HepG2 (cell line): ENCODE measurements at regions not wholly inside any gene's neighbourhood (a gene's known extent, or its start where the extent isn't known, plus 50 kb on each side); places are given as distances from the start of the nearest gene placed in this dataset.

ENCODE experiments used
- ATAC-seq: fragments of 200-7000 bp; cut with Tn5 transposase; 3 replicates; pipeline ENCODE4 v1.9.1; 2020; ENCODE audit warnings: mild to moderate bottlenecking, moderate library complexity
- BruUV-seq: library from RNA; stranded (reverse); fragments of 400-500 nt; replicated peaks from 2 replicates; lab custom pipeline; 2021; lab: Mats Ljungman, UMichigan
- CTCF ChIA-PET: fragments of 300-600 bp; formaldehyde crosslinking; extraction: SDS; loops from one replicate; lab custom pipeline; 2021; ENCODE audit warnings: low total read pairs, inconsistent platforms, low intra/inter-chr PET ratio; lab: Yijun Ruan, JAX
- POLR2A ChIA-PET: fragments of 350-600 bp; sonication (Branson Sonifier 250); formaldehyde crosslinking; loops from one replicate; lab custom pipeline; 2020; ENCODE audit warnings: antibody characterized with exemption, inconsistent platforms; lab: Yijun Ruan, JAX
- DNase-seq: peaks from one replicate; pipeline ENCODE4 v3.0.0-alpha.2; 2015; ENCODE audit warnings: low spot score
- FAIRE-seq: peaks from 3 replicates; lab custom pipeline; 2011; peaks lifted over from hg19 to GRCh38; lab: Jason Lieb, UNC
- H2AFZ ChIP-seq: one replicate; pipeline ENCODE4 v1.6.1; 2011; ENCODE audit warnings: low read length, inconsistent platforms
- H3K27ac ChIP-seq: fragments of 300-600 bp; 3 replicates; pipeline ENCODE4 v1.8.0; 2011; ENCODE audit warnings: mixed run types, mild to moderate bottlenecking, mixed read lengths, low read length, inconsistent platforms; ENCODE audit not compliant: insufficient read depth; ENCODE audit errors: extremely low read length
- H3K27me3 ChIP-seq, 2 experiments: fragments of 200-600 bp in 1 of 2; 2 replicates in 1 of 2; 3 replicates in 1 of 2; pipeline versions ENCODE4 v1.6.0 to v1.8.0; 2011; ENCODE audit warnings: low read length in 2 of 2, mild to moderate bottlenecking in 2 of 2, moderate library complexity in 2 of 2, inconsistent platforms in 1 of 2; ENCODE audit not compliant: insufficient read depth in 2 of 2, control insufficient read depth in 1 of 2
- H3K36me3 ChIP-seq, 2 experiments: fragments of 200-600 bp in 1 of 2; replicated peaks in 1 of 2; 2 replicates in 1 of 2; 3 replicates in 1 of 2; pipeline versions ENCODE4 v1.5.1 to v1.8.0; 2011; ENCODE audit warnings: low read length in 2 of 2, inconsistent platforms in 1 of 2; ENCODE audit not compliant: insufficient read depth in 2 of 2, control insufficient read depth in 1 of 2
- H3K4me1 ChIP-seq: 2 replicates; pipeline ENCODE4 v1.5.1; 2012; ENCODE audit warnings: low read length, inconsistent platforms; ENCODE audit not compliant: insufficient read depth
- H3K4me2 ChIP-seq: 2 replicates; pipeline ENCODE4 v1.6.0; 2011; ENCODE audit warnings: low read depth, low read length, inconsistent platforms
- H3K4me3 ChIP-seq, 3 experiments: fragments of 200-600 bp in 1 of 3; sonication (generic), shearing (Covaris generic) in 1 of 3; replicated peaks in 1 of 3; 2 replicates each; pipeline ENCODE4 v1.5.1; 2011 to 2016; ENCODE audit warnings: low read length in 3 of 3, inconsistent platforms in 2 of 3, low read depth in 2 of 3, mild to moderate bottlenecking in 2 of 3, control low read depth in 1 of 3, mixed read lengths in 1 of 3; ENCODE audit not compliant: insufficient read depth in 1 of 3
- H3K79me2 ChIP-seq: one replicate; pipeline ENCODE4 v1.6.1; 2011; ENCODE audit warnings: low read length, inconsistent platforms; ENCODE audit not compliant: insufficient read depth
- H3K9ac ChIP-seq: 2 replicates; pipeline ENCODE4 v1.6.0; 2011; ENCODE audit warnings: mild to moderate bottlenecking, low read depth, low read length, inconsistent platforms; ENCODE audit not compliant: insufficient read depth
- H3K9me3 ChIP-seq: 2 replicates; pipeline ENCODE4 v1.5.1; 2012; ENCODE audit warnings: mild to moderate bottlenecking, low read length
- H4K20me1 ChIP-seq: 2 replicates; pipeline ENCODE4 v1.6.0; 2011; ENCODE audit warnings: inconsistent platforms, mild to moderate bottlenecking, low read length, moderate library complexity; ENCODE audit not compliant: insufficient read depth
- ATF3 ChIP-seq: sonication (generic); formaldehyde crosslinking; IDR thresholded peaks from 2 replicates; pipeline ENCODE4 v1.4.0; 2020; ENCODE audit warnings: missing genetic modification reagents
- CHD4 ChIP-seq: fragments of 200-600 bp; sonication (generic); IDR thresholded peaks from 2 replicates; pipeline ENCODE4 v1.7.0; 2017; ENCODE audit warnings: mild to moderate bottlenecking, low read length, borderline replicate concordance
- REXO4 ChIP-seq: sonication (generic); formaldehyde crosslinking; IDR thresholded peaks from 2 replicates; pipeline ENCODE4 v1.8.0; 2022; ENCODE audit warnings: missing genetic modification reagents, mild to moderate bottlenecking, borderline replicate concordance
- SAP130 ChIP-seq: IDR thresholded peaks from 2 replicates; pipeline ENCODE4 v1.6.1; 2016; ENCODE audit warnings: low read depth
- ZNF230 ChIP-seq: sonication (generic); formaldehyde crosslinking; IDR thresholded peaks from 2 replicates; pipeline ENCODE4 v1.4.0; 2020; ENCODE audit warnings: mild to moderate bottlenecking, missing genetic modification reagents
- ZNF687 ChIP-seq: sonication (generic); formaldehyde crosslinking; IDR thresholded peaks from 2 replicates; pipeline ENCODE4 v1.5.1; 2020; ENCODE audit warnings: mild to moderate bottlenecking, missing genetic modification reagents, moderate library complexity
- ZNF777 ChIP-seq: sonication (generic); formaldehyde crosslinking; IDR thresholded peaks from 2 replicates; pipeline ENCODE4 v1.4.0; 2020; ENCODE audit warnings: missing genetic modification reagents
- WGBS: methylation state at CpG from one replicate; pipeline ENCODE4 v1.1.6; 2017; ENCODE audit warnings: low lambda C conversion rate; 5-methylcytosine and 5-hydroxymethylcytosine counted together
- in situ Hi-C: cut with HindIII; loops from 2 replicates; pipeline ENCODE4 v1.10.0; 2017; ENCODE audit warnings: low pct_unique_long_range_greater_than_20kb; ENCODE audit not compliant: extremely low pct_ligation_motif_present
- intact Hi-C: fragments of 100-400 bp; cut with micrococcal nuclease; formaldehyde crosslinking; loops from one replicate; pipeline ENCODE4 v1.10.0; 2022; ENCODE audit not compliant: unreplicated experiment

- H3K27me3 ChIP-seq: peaks cover 2 to 47% of the 10 kb centered on the region in 2 experiments; a peak in 2 of 5 replicates
- H2AFZ ChIP-seq: no peak overlapping the region
- BruUV-seq: no TSS peak
- ATAC-seq (no peak), FAIRE-seq (no peak), DNase-seq (no peak)
- ChIA-PET CTCF (no interaction called here), POLR2A (no interaction called here)
- H3K9me3 ChIP-seq: no peaks in the 10 kb centered on the region
- no peaks in the 10 kb centered on the region for H3K79me2 ChIP-seq
- H3K4me3 ChIP-seq: no peak overlapping the region
- no peaks in the 10 kb centered on the region for H4K20me1 ChIP-seq
- H3K4me2 ChIP-seq: no peak overlapping the region
- H3K27ac ChIP-seq: no peak overlapping the region
- TF ChIP-seq SAP130: no peak
- no peak for TF ChIP-seq ATF3 (CRISPR knock-in tag)
- TF ChIP-seq ZNF777: no peak
- TF ChIP-seq ZNF230 (CRISPR knock-in tag): no peak
- no peak for TF ChIP-seq REXO4 (CRISPR knock-in tag)
- TF ChIP-seq ZNF687 (CRISPR knock-in tag): no peak
- no peak for TF ChIP-seq CHD4
- no peaks in the 10 kb centered on the region for H3K36me3 ChIP-seq
- H3K9ac ChIP-seq: no peak overlapping the region
- no CpG with 5 or more reads among the region's 2 CpGs for WGBS
- intact Hi-C loops: no loop called here
- H3K4me1 ChIP-seq: no peaks in the 10 kb centered on the region
- in situ Hi-C loops: no loop called here
These were observed 72.7 kb upstream of the CORO2B start for GRCh38 chr15:68506071-68506470.
